ENCODE measurements at regions not wholly inside any gene's neighbourhood (a gene's known extent, or its start where the extent isn't known, plus 50 kb on each side); places are given as distances from the start of the nearest gene placed in this dataset.

DNA sequence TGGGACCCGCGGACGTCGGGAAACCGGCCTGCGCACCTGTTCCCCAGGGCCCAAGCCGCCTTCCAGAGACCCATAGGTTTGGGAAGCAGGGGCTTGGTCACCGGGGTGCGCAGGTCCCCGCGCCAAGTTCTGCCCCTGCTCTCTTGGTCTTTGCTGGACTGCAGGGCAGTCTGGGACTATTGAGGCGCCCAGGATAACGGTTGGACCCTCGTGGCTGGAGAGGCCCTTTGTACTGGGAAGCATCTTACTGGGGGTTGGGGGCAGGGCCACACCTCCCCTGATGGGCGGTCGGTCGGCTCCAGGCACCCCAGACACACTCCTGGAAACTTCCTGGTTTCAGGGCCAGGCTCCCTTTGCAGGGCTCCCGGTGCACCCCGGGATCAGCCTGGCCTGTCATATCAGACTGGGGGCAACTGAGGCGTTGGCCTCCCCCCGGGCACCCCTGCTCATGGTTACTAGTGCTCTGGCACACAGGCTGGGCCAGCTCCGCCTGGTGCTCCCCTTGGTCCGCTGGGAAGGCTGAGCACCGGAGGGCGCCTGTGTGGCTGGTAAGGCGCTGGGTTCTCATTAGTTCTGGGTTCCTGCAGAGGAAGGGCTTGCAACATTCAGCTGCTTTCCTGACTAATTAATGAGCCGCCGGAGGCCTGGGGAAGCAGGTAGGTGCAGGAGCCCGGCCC, 1250.5 kb downstream of the BRD1 start:
- TF ChIP-seq, protein P1, sequence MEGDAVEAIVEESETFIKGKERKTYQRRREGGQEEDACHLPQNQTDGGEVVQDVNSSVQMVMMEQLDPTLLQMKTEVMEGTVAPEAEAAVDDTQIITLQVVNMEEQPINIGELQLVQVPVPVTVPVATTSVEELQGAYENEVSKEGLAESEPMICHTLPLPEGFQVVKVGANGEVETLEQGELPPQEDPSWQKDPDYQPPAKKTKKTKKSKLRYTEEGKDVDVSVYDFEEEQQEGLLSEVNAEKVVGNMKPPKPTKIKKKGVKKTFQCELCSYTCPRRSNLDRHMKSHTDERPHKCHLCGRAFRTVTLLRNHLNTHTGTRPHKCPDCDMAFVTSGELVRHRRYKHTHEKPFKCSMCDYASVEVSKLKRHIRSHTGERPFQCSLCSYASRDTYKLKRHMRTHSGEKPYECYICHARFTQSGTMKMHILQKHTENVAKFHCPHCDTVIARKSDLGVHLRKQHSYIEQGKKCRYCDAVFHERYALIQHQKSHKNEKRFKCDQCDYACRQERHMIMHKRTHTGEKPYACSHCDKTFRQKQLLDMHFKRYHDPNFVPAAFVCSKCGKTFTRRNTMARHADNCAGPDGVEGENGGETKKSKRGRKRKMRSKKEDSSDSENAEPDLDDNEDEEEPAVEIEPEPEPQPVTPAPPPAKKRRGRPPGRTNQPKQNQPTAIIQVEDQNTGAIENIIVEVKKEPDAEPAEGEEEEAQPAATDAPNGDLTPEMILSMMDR (conservative IDR thresholded peaks at IDR 0.05; ENCODE audit: low read depth, low read length): no peak
- TF ChIP-seq POLR2A (IDR thresholded peaks at IDR 0.05; ENCODE audit: low read depth, low read length) (no peak), MAFK (IDR thresholded peaks at IDR 0.05; ENCODE audit: low read depth, low read length) (no peak), MXI1 (IDR thresholded peaks at IDR 0.05; ENCODE audit: borderline replicate concordance, low read depth, low read length) (no peak), CHD1 (IDR thresholded peaks at IDR 0.05; ENCODE audit: low read depth, low read length) (no peak), BHLHE40 (IDR thresholded peaks at IDR 0.05; ENCODE audit: low read depth, low read length) (no peak)
- TF ChIP-seq, protein P2, sequence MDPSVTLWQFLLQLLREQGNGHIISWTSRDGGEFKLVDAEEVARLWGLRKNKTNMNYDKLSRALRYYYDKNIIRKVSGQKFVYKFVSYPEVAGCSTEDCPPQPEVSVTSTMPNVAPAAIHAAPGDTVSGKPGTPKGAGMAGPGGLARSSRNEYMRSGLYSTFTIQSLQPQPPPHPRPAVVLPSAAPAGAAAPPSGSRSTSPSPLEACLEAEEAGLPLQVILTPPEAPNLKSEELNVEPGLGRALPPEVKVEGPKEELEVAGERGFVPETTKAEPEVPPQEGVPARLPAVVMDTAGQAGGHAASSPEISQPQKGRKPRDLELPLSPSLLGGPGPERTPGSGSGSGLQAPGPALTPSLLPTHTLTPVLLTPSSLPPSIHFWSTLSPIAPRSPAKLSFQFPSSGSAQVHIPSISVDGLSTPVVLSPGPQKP (IDR thresholded peaks at IDR 0.05; ENCODE audit: borderline replicate concordance, low read depth, low read length): no peak
- TF ChIP-seq, protein P3, sequence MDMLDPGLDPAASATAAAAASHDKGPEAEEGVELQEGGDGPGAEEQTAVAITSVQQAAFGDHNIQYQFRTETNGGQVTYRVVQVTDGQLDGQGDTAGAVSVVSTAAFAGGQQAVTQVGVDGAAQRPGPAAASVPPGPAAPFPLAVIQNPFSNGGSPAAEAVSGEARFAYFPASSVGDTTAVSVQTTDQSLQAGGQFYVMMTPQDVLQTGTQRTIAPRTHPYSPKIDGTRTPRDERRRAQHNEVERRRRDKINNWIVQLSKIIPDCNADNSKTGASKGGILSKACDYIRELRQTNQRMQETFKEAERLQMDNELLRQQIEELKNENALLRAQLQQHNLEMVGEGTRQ (IDR thresholded peaks at IDR 0.05; ENCODE audit: low read depth, low read length): no peak

Data from IMR-90 (cell line).